DND-41 (cell line): ENCODE measurements at regions not wholly inside any gene's neighbourhood (a gene's known extent, or its start where the extent isn't known, plus 50 kb on each side); places are given as distances from the start of the nearest gene placed in this dataset.

Experiments used
- ATAC-seq: fragments of 200-7000 bp; cut with Tn5 transposase; 3 replicates; pipeline ENCODE4 v1.9.1; 2021; ENCODE audit warnings: low read depth; ENCODE audit not compliant: insufficient read depth
- DNase-seq: peaks from one replicate; pipeline ENCODE4 v3.0.0-alpha.2; 2020
- H2AFZ ChIP-seq: 2 replicates; pipeline ENCODE4 v1.6.0; 2012; ENCODE audit warnings: low read depth, low read length
- H3K27ac ChIP-seq: 2 replicates; pipeline ENCODE4 v1.5.1; 2012; ENCODE audit warnings: low read length, inconsistent platforms
- H3K27me3 ChIP-seq: fragments of 200-600 bp; sonication (generic); 2 replicates; pipeline ENCODE4 v1.6.0; 2012; ENCODE audit warnings: low read length, mild to moderate bottlenecking, inconsistent platforms; ENCODE audit not compliant: insufficient read depth, poor library complexity
- H3K36me3 ChIP-seq: 2 replicates; pipeline ENCODE4 v1.5.1; 2012; ENCODE audit warnings: low read length, inconsistent platforms; ENCODE audit not compliant: insufficient read depth
- H3K4me1 ChIP-seq: 2 replicates; pipeline ENCODE4 v1.5.1; 2012; ENCODE audit warnings: mild to moderate bottlenecking, low read length; ENCODE audit not compliant: insufficient read depth
- H3K4me2 ChIP-seq: 2 replicates; pipeline ENCODE4 v1.6.0; 2012; ENCODE audit warnings: mild to moderate bottlenecking, moderate library complexity, low read length, inconsistent platforms; ENCODE audit not compliant: insufficient read depth
- H3K4me3 ChIP-seq, 2 experiments: fragments of 200-600 bp in 1 of 2; shearing (Covaris generic) in 1 of 2; 2 replicates each; pipeline ENCODE4 v1.5.1; 2012 to 2016; ENCODE audit warnings: inconsistent platforms in 2 of 2, low read length in 2 of 2, mild to moderate bottlenecking in 2 of 2, low read depth in 1 of 2, moderate library complexity in 1 of 2
- H3K79me2 ChIP-seq: 2 replicates; pipeline ENCODE4 v1.6.0; 2012; ENCODE audit warnings: low read length, inconsistent platforms; ENCODE audit not compliant: insufficient read depth
- H3K9ac ChIP-seq: 2 replicates; pipeline ENCODE4 v1.6.0; 2012; ENCODE audit warnings: low read depth, mild to moderate bottlenecking, inconsistent platforms, low read length, moderate library complexity
- H3K9me3 ChIP-seq: 2 replicates; pipeline ENCODE4 v1.5.1; 2012; ENCODE audit warnings: low read length, moderate library complexity, mild to moderate bottlenecking, inconsistent platforms; ENCODE audit not compliant: insufficient read depth, severe bottlenecking
- H4K20me1 ChIP-seq: 2 replicates; pipeline ENCODE4 v1.6.0; 2012; ENCODE audit warnings: low read length; ENCODE audit not compliant: insufficient read depth
- CTCF ChIP-seq: IDR thresholded peaks from 2 replicates; pipeline ENCODE4 v1.5.1; 2012; ENCODE audit warnings: borderline replicate concordance, low read length, moderate library complexity, mild to moderate bottlenecking; ENCODE audit not compliant: poor library complexity, severe bottlenecking; ENCODE audit errors: extremely low read depth
- EZH2 ChIP-seq: IDR thresholded peaks from 3 replicates; pipeline ENCODE4 v1.6.1; 2012; ENCODE audit warnings: borderline replicate concordance, low read depth, mild to moderate bottlenecking, moderate library complexity, low read length, inconsistent platforms; ENCODE audit not compliant: severe bottlenecking

- no peak overlapping the region for H3K4me2 ChIP-seq
- H3K27me3 ChIP-seq = no peaks in the 10 kb centered on the region
- no peak for TF ChIP-seq EZH2
- no peak for TF ChIP-seq CTCF
- no peaks in the 10 kb centered on the region for H3K36me3 ChIP-seq
- H2AFZ ChIP-seq = no peak overlapping the region
- no peaks in the 10 kb centered on the region for H3K9me3 ChIP-seq
- H3K27ac ChIP-seq = no peak overlapping the region
- no peak overlapping the region for H3K9ac ChIP-seq
- H3K79me2 ChIP-seq = no peaks in the 10 kb centered on the region
- DNase-seq (no peak), ATAC-seq (no peak)
- no peak overlapping the region for H3K4me3 ChIP-seq
- no peaks in the 10 kb centered on the region for H3K4me1 ChIP-seq
- no peaks in the 10 kb centered on the region for H4K20me1 ChIP-seq
These were observed 107.7 kb upstream of the KYNU start for GRCh38 chr2:142769761-142770160.

DNA sequence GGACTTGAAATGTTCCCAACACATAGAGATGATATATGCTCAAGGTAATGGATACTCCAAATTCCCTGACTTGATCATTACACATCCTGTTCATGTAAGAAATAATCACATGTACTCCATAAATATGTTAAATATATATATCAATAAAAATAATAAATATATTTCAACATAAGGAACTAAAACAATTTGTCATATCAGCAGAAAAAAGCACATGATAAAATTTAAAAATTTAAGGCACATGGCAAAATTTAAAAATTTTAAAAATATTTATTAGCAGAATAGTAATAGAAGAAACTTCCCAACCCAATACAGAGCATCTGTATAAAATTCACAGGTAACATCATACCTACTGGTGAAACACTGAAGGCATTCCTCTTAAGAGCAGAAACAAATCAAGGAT lies 109.6 kb upstream of the KYNU start:
- Histone ChIP-seq H4K20me1 (no peaks in the 10 kb centered on the region), H3K27me3 (no peaks in the 10 kb centered on the region), H3K9ac (no peak overlapping the region), H2AFZ (no peak overlapping the region), H3K4me1 (no peaks in the 10 kb centered on the region), H3K36me3 (no peaks in the 10 kb centered on the region), H3K27ac (no peak overlapping the region), H3K79me2 (no peaks in the 10 kb centered on the region), H3K4me2 (no peak overlapping the region), H3K9me3 (no peaks in the 10 kb centered on the region), H3K4me3 (no peak overlapping the region)
- no peak for ATAC-seq
- no peak for TF ChIP-seq EZH2
- TF ChIP-seq CTCF = no peak
- no peak for DNase-seq

DNA sequence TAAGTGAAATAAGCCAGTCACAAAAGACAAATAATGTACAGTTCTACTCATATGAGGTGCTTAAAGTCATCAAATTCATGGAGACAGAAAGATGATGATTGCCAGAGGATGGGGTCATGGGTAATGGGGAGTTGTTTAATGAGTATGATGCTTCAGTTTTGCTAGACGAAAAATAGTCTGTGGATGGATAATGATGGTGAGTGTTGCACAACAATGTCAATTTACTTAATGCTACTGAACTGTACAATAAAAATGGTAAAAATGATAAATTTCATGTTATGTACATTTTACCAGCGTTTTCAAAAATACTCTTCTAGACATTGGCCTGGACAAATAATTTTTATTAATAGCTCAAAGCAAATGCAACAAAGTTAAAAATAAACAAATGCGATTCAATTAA lies 118.5 kb upstream of the KYNU start:
- no peaks in the 10 kb centered on the region for H3K4me1 ChIP-seq
- H3K36me3 ChIP-seq = no peaks in the 10 kb centered on the region
- no peak overlapping the region for H3K27ac ChIP-seq
- H3K27me3 ChIP-seq = no peaks in the 10 kb centered on the region
- no peak for DNase-seq
- TF ChIP-seq EZH2 (no peak), CTCF (no peak)
- H4K20me1 ChIP-seq = no peaks in the 10 kb centered on the region
- no peaks in the 10 kb centered on the region for H3K9me3 ChIP-seq
- H3K79me2 ChIP-seq = no peaks in the 10 kb centered on the region
- H2AFZ ChIP-seq = no peak overlapping the region
- no peak for ATAC-seq
- H3K9ac ChIP-seq = no peak overlapping the region
- H3K4me3 ChIP-seq = no peak overlapping the region
- H3K4me2 ChIP-seq = no peak overlapping the region

GRCh38 chr2:142757111-142757510 lies 120.4 kb upstream of the KYNU start:
- Histone ChIP-seq H2AFZ (no peak overlapping the region), H3K4me2 (no peak overlapping the region), H3K36me3 (no peaks in the 10 kb centered on the region), H3K4me3 (no peak overlapping the region), H3K27me3 (no peaks in the 10 kb centered on the region), H3K9me3 (no peaks in the 10 kb centered on the region), H4K20me1 (no peaks in the 10 kb centered on the region), H3K4me1 (no peaks in the 10 kb centered on the region), H3K79me2 (no peaks in the 10 kb centered on the region), H3K27ac (no peak overlapping the region), H3K9ac (no peak overlapping the region)
- TF ChIP-seq EZH2 (no peak), CTCF (no peak)
- ATAC-seq (no peak), DNase-seq (no peak)
